ENCODE measurements at regions not wholly inside any gene's neighbourhood (a gene's known extent, or its start where the extent isn't known, plus 50 kb on each side); places are given as distances from the start of the nearest gene placed in this dataset.

DNA sequence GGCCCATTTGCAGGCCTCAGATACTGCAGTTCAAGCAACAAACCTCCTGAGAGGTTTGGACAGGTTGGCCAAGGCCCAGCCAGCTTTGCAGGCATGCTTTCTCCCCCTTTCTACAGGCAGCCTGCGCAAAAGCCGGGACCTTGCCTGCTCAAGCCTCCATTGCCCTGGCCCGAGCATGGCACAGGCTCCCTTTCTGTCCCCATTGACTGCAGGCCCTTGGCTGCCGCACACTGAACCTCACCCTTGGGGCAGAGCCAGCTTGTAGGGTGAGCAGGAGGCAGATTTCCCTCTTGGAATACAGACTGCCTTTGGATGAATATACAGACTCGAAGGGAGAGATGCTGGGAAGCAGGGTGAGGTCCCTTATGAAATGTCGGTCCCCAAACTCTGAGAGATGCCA, 461.7 kb upstream of the PROK2 start:
- H3K27me3 ChIP-seq (ENCODE audit: low read depth), result no peaks in the 10 kb centered on the region; the same call in 1 of the 2 replicates
- in situ Hi-C loops (cut with MboI; ENCODE audit: low sequenced_read_pairs), result no loop called here
- DNase-seq (ENCODE audit: low spot score in 2 of 2), result no peak

DNA sequence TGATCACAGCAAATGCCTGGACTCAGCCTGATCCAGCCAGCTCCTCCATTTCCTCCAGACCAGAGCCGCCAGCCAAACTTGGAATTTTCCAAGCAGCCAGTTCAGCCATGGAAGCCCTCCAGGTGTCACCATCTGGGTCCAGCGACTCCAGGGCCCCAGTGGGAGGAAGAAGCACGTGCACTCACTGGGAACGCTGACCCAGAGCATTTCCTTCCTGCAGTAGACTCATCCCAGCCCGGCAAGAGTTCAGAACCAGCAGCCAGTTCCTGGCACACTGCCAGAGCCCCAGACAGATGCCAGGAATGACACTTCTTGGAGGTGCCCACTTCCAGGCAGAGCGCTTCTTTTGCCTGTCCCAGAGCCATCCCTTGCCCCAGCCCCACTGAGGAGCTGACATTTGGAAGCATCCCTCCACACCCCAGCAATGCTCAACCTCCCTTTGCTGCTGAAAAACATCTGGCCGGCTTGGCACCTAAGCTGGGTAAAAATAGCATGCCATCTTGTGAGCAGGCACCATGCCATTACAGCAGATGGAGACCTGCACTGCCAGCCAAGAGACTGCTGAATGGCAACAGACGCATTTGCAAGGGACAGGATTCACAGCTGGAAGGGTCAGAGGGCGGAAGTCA, 460.3 kb upstream of the PROK2 start:
- H3K4me3 ChIP-seq, result no peak overlapping the region
- H3K36me3 ChIP-seq (replicated peaks), result no peaks in the 10 kb centered on the region
- no peaks in the 10 kb centered on the region for H3K4me1 ChIP-seq
- no peaks in the 10 kb centered on the region; the same call in 1 of the 2 replicates for H3K27me3 ChIP-seq (ENCODE audit: low read depth)
- DNase-seq (ENCODE audit: low spot score in 2 of 2), result no peak
- no peaks in the 10 kb centered on the region for H3K9me3 ChIP-seq
- in situ Hi-C loops (cut with MboI; ENCODE audit: low sequenced_read_pairs), result no loop called here

More for the DNA sequence above, 461.7 kb upstream of the PROK2 start:
- H3K4me1 ChIP-seq, result no peaks in the 10 kb centered on the region
- H3K9me3 ChIP-seq, result no peaks in the 10 kb centered on the region
- H3K4me3 ChIP-seq, result no peak overlapping the region
- H3K36me3 ChIP-seq (replicated peaks), result no peaks in the 10 kb centered on the region

DNA sequence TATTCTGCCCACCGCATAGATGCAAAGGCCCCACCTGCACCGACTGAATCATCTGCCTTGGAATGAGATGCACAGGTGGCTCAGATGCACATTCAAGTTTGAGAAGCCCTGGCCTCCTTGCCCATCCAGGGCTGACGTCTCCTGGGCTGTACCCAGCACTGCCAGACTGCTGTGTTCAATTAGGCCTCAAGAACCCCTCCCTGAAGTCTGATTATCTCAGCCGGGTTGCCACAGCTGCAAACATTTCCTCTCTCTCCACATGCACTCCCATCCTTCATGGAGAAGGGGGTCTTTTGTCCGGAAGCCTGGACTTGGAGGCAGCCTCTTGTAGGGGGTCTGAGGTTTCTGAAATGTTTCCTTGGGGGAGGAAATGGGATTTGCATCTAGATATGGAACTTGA, 459.4 kb upstream of the PROK2 start:
- DNase-seq (ENCODE audit: low spot score in 2 of 2), result no peak
- Histone ChIP-seq H3K27me3 (ENCODE audit: low read depth) (no peaks in the 10 kb centered on the region; the same call in 1 of the 2 replicates), H3K4me1 (no peaks in the 10 kb centered on the region), H3K9me3 (no peaks in the 10 kb centered on the region), H3K4me3 (no peak overlapping the region), H3K36me3 (replicated peaks) (no peaks in the 10 kb centered on the region)
- in situ Hi-C loops (cut with MboI; ENCODE audit: low sequenced_read_pairs), result no loop called here

DNA sequence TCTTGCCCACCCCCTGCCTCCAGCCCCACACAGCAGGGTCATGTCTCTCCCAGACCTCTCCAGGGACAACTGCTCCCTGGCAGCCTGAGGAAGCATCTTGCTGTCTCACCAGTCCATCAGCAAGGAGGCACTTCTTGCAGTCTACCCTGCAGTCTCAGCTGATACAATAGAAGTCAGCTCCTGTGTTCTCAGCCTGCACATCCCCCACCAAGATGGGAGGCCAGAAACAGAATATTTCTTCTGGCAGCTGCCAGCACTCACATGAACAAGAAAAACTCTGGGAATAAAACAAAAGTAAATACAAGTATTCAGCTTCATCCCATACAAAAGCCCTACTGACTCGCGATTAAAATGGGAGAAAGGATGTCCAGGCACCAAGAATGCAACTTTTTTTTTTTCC, 457.4 kb upstream of the PROK2 start:
- Histone ChIP-seq H3K4me3 (no peak overlapping the region), H3K4me1 (no peaks in the 10 kb centered on the region), H3K9me3 (no peaks in the 10 kb centered on the region), H3K27me3 (ENCODE audit: low read depth) (no peaks in the 10 kb centered on the region), H3K36me3 (replicated peaks) (no peaks in the 10 kb centered on the region)
- in situ Hi-C loops (cut with MboI; ENCODE audit: low sequenced_read_pairs), result no loop called here
- no peak for DNase-seq (ENCODE audit: low spot score in 2 of 2)

DNA sequence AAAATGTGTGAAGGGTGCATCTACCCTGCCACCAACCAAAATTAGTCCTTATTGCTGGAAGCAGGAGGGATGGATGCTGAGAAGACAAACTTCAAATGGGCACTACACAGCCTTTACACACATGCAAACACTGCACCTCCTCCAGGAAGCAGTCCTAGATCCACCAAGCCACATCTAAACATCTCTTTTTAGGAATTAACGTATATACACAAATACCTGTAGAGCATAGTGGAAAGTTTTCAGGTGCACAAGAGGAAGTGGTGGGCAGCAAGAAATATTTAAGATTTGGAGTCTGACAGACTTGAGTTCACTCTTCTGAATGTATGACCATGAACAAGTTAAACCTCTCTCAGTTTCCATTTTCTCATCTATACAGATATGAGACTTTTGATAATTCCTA, 456.6 kb upstream of the PROK2 start:
- in situ Hi-C loops (cut with MboI; ENCODE audit: low sequenced_read_pairs), result no loop called here

DNA sequence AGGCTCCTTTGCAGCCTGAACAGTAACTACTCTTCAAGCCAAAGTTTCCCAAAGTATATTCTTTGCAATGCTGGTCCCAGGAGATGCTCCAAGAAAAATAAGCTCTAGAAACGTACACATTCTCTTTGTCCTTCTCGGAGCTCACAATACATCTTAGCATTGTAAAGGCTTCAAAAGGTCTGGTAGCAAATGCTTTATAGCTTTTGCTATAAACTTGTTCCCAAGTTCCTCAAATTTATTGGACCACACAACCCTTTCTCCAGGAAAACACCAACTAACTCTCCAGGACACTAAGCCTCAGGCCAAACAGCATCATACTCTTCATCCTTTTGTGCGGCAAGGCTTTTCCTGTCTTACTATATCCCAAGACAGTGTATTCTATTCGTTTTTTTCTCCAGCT, 455.6 kb upstream of the PROK2 start:
- Histone ChIP-seq H3K27me3 (ENCODE audit: low read depth) (no peaks in the 10 kb centered on the region), H3K4me1 (no peaks in the 10 kb centered on the region), H3K36me3 (replicated peaks) (no peaks in the 10 kb centered on the region), H3K4me3 (no peak overlapping the region), H3K9me3 (no peaks in the 10 kb centered on the region)
- in situ Hi-C loops (cut with MboI; ENCODE audit: low sequenced_read_pairs), result no loop called here
- DNase-seq (ENCODE audit: low spot score in 2 of 2), result no peak

More for the DNA sequence above, 456.6 kb upstream of the PROK2 start:
- DNase-seq (ENCODE audit: low spot score in 2 of 2), result no peak
- Histone ChIP-seq H3K4me3 (no peak overlapping the region), H3K9me3 (no peaks in the 10 kb centered on the region), H3K27me3 (ENCODE audit: low read depth) (no peaks in the 10 kb centered on the region), H3K36me3 (replicated peaks) (no peaks in the 10 kb centered on the region), H3K4me1 (no peaks in the 10 kb centered on the region)

DNA sequence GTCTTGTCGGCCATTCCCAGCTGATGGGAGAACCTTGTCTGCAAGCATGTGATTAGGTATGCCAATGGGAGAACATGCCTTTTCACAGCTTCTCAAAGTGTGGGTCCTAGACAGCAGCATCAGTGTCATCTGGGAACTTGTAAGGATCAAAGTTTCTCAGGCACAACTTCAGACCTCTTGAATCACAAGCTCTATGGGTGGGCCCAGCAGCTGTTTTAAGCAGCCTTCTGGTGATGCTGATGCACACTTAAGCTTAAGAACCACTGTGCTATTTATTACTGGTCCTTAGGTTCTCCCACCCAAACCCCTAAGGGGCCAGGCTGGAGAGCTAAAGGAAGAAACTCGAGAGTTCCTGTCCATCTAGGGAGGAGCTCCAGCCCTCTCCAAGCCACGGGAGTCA, 453.9 kb upstream of the PROK2 start:
- Histone ChIP-seq H3K36me3 (replicated peaks) (no peaks in the 10 kb centered on the region), H3K9me3 (no peaks in the 10 kb centered on the region), H3K27me3 (ENCODE audit: low read depth) (no peaks in the 10 kb centered on the region), H3K4me3 (no peak overlapping the region), H3K4me1 (no peaks in the 10 kb centered on the region)
- DNase-seq (ENCODE audit: low spot score in 2 of 2), result no peak
- in situ Hi-C loops (cut with MboI; ENCODE audit: low sequenced_read_pairs), result no loop called here

DNA sequence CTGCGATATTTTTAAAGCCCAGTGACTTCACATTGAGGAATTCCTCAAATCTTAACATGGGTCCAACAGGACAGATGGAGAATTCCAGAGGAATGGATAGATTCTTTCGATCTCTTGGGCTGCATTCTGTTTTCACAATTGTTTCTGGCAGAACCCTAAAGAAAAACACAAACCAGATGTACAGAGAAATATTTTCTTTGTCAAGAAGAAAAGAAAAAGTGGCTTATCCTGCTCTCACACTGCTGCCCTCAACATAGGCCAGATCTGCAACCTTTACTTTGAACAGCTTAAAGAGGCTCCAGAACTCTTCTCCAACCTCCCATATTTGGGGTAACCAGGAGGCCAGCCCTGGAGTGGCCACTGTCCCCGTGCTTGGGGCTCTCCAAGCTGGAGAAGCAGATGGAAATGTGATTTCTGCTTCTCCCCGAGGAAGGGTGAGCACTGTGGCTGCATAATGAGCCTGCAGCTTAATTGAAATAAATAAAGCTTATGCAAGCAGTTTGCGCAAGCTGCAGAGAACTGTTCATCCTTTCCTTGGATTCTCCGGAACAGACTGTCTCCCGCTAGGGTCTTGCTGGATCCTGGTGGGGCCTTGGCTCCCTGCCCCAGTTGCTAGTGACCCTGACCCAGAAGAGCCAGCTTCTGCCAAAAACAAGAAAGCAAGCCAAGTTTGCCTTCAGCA, 453.2 kb upstream of the PROK2 start:
- H3K9me3 ChIP-seq, result no peaks in the 10 kb centered on the region
- H3K27me3 ChIP-seq (ENCODE audit: low read depth), result no peaks in the 10 kb centered on the region
- H3K4me1 ChIP-seq, result no peaks in the 10 kb centered on the region
- DNase-seq (ENCODE audit: low spot score in 2 of 2), result no peak
- H3K36me3 ChIP-seq (replicated peaks), result no peaks in the 10 kb centered on the region
- in situ Hi-C loops (cut with MboI; ENCODE audit: low sequenced_read_pairs), result no loop called here
- H3K4me3 ChIP-seq, result no peak overlapping the region

DNA sequence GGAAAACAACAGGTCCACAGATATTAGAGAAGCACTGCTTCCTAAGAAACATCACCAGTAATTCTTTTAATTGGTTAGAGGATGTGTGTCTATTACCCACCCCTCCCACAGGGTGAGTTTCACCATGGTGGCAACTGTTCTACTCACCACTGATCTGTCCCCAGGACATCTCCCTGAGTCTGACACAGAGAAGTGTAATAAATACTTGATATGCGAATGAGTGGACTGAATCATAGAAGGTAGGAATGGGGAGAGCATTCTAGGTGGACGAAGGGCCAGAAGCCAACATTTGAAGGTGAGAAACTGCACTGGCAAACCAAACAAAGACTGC, 452.7 kb upstream of the PROK2 start:
- H3K27me3 ChIP-seq (ENCODE audit: low read depth), result no peaks in the 10 kb centered on the region
- in situ Hi-C loops (cut with MboI; ENCODE audit: low sequenced_read_pairs), result no loop called here

DNA sequence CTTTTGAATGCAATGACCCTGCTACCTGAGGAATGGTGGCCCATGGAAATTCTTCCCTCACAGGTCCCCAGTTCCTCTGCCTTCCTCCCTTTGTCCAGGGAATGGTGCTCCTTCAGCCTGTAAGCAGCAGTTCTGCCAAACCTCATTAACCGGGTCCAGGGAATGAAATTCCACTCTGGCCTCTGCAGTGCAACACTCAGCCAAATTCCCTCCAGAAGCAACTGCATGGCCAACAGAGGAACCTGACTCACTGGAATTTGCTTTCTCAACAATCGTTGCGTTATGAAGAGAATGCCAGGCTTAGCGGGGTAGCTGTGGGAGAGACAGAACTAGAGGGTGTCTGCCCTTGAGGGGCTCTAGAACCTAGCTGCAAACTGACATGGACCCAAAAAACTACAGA, 449.4 kb upstream of the PROK2 start:
- no peaks in the 10 kb centered on the region for H3K36me3 ChIP-seq (replicated peaks)
- DNase-seq (ENCODE audit: low spot score in 2 of 2), result no peak
- H3K9me3 ChIP-seq, result no peaks in the 10 kb centered on the region
- no peaks in the 10 kb centered on the region for H3K4me1 ChIP-seq
- H3K27me3 ChIP-seq (ENCODE audit: low read depth), result no peaks in the 10 kb centered on the region
- in situ Hi-C loops (cut with MboI; ENCODE audit: low sequenced_read_pairs), result no loop called here
- no peak overlapping the region for H3K4me3 ChIP-seq

More for the DNA sequence above, 452.7 kb upstream of the PROK2 start:
- Histone ChIP-seq H3K4me3 (no peak overlapping the region), H3K4me1 (no peaks in the 10 kb centered on the region), H3K9me3 (no peaks in the 10 kb centered on the region), H3K36me3 (replicated peaks) (no peaks in the 10 kb centered on the region)
- DNase-seq (ENCODE audit: low spot score in 2 of 2), result no peak

DNA sequence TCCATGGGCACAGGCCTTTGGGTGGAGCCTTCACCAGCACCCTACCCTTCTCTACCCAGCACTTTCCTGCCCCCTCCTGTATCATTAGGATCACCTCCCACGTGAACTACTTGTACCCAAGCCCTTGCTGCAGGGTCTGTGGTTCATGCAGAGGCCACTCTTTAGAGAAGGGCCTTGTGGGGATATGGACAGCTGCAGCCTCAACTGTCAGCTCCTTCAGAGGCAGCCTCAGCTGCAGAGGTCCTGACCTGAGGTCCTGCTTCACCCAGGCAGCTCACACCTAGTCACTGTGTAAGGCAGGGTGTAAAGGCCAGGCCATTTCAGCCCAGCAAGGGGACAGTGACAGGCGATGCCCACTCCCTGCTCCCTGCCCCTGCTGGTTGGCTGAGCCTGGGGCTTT, 448.6 kb upstream of the PROK2 start:
- in situ Hi-C loops (cut with MboI; ENCODE audit: low sequenced_read_pairs), result no loop called here
- Histone ChIP-seq H3K36me3 (replicated peaks) (no peaks in the 10 kb centered on the region), H3K9me3 (no peaks in the 10 kb centered on the region), H3K4me1 (no peaks in the 10 kb centered on the region), H3K27me3 (ENCODE audit: low read depth) (no peaks in the 10 kb centered on the region), H3K4me3 (no peak overlapping the region)
- no peak for DNase-seq (ENCODE audit: low spot score in 2 of 2)

DNA sequence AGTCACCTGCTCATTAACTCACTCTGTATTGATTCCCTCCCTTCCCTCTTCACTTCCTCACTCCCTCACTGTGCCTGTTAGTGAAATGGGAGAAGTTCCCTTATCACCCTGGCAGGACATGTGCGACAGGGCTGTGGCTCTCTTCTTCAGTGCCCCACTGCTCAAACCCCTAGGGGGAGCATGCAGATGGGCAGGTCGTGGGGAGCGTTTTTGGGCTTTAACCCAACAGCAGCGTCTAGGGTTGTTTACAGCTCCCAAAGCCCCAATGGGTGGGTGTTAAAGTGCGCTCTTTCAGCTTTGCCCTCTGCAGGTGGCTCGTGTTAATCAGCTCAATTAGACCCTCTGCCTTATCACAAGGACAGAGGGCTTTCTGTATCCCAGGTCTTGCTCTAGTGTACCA, 447.8 kb upstream of the PROK2 start:
- Histone ChIP-seq H3K4me3 (no peak overlapping the region), H3K36me3 (replicated peaks) (no peaks in the 10 kb centered on the region), H3K9me3 (no peaks in the 10 kb centered on the region), H3K4me1 (no peaks in the 10 kb centered on the region), H3K27me3 (ENCODE audit: low read depth) (no peaks in the 10 kb centered on the region)
- in situ Hi-C loops (cut with MboI; ENCODE audit: low sequenced_read_pairs), result no loop called here
- no peak for DNase-seq (ENCODE audit: low spot score in 2 of 2)

DNA sequence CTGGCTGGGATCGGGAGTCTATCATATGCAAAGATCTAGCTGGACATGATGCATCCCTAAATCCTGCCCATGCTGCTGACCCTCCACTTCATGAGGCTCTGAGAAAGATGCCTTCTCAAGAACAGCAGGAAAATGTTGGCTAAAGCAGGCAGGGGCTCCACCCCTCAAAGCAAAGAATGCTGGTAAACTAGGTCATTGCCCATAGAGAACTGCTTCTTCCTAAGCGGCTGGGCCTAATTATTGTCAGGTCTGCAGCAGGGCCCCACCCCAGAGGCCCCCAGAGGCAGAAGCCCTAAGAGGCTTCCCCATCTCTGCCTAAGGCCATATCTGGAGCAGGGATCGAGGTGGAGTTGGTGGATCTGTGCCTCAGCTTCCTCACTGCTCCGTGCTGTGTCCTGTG, 447.4 kb upstream of the PROK2 start:
- Histone ChIP-seq H3K27me3 (ENCODE audit: low read depth) (no peaks in the 10 kb centered on the region), H3K9me3 (no peaks in the 10 kb centered on the region), H3K36me3 (replicated peaks) (no peaks in the 10 kb centered on the region), H3K4me3 (no peak overlapping the region), H3K4me1 (no peaks in the 10 kb centered on the region)
- in situ Hi-C loops (cut with MboI; ENCODE audit: low sequenced_read_pairs), result no loop called here
- no peak for DNase-seq (ENCODE audit: low spot score in 2 of 2)

DNA sequence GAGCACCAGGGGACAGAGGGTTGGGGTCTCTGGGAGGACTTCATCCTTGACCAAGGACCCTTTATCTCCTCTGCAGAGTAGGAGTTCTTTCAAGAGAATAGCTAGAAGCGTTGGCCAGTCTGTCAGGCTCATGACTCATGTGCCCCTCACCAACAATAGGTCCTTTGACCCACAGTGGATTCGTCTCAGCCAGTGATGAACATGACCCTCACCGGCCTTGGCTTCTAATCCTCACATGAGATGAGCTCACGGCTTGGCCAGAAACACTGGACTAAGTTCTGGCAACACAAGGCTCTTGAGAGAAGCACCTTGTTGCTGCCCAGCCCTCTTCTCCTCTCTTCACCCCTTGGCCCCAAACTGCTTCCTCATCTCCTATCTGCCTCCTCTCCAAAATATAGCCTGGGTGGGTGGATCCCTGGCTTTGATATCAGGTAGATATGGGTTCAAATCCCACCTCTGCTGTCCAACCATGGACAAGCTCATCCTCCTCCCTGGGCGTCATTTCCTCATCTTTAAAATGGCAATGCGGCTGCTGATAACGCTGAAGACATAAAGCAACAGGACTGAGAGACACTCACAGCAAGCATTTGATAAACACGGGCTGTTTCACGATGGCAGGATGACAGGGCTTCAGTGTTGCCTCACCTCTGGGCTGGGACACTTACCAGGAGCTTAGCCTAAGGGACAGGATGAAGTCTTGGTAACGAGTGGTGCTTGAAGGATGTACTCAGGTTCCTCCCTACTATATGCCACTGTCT, 446.7 kb upstream of the PROK2 start:
- DNase-seq (ENCODE audit: low spot score in 2 of 2), result no peak
- no peak overlapping the region for H3K4me3 ChIP-seq
- no peaks in the 10 kb centered on the region for H3K27me3 ChIP-seq (ENCODE audit: low read depth)
- H3K36me3 ChIP-seq (replicated peaks), result no peaks in the 10 kb centered on the region
- H3K4me1 ChIP-seq, result no peaks in the 10 kb centered on the region
- H3K9me3 ChIP-seq, result no peaks in the 10 kb centered on the region
- in situ Hi-C loops (cut with MboI; ENCODE audit: low sequenced_read_pairs), result no loop called here
